Stimulated activated CD4-positive, alpha-beta T cell treated with anti-CD3 and anti-CD28 coated beads, Interleukin-2, amount 100 ng/mL, for 48 hours (primary cell): ENCODE measurements at regions not wholly inside any gene's neighbourhood (a gene's known extent, or its start where the extent isn't known, plus 50 kb on each side); places are given as distances from the start of the nearest gene placed in this dataset.

Source experiments
- DNase-seq, 2 donors: peaks; one replicate each; pipeline ENCODE4 v3.0.0-alpha.2; 2020

- DNase-seq, result no peak
Observed at GRCh38 chr5:125103459-125103858, 357.0 kb upstream of the ZNF608 start.

DNA sequence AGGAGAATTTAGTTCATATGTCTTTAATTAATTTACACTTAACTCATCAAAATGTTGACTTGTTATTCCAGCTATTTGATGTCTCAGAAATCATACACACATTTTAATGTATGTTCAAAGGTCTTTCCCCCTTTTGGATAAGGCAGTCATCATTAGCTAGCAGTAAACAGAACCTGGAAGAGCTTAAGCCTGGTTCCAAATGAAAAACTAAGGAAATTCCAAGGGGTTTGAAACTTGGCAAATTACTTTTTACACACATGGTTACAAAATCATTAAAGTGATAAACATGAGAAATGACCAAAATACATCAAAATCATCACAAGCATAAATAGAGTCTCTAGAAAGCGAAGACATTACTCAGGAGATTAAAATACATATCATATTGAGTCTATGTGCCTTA is 359.8 kb upstream of the ZNF608 start:
- no peak for DNase-seq

DNA sequence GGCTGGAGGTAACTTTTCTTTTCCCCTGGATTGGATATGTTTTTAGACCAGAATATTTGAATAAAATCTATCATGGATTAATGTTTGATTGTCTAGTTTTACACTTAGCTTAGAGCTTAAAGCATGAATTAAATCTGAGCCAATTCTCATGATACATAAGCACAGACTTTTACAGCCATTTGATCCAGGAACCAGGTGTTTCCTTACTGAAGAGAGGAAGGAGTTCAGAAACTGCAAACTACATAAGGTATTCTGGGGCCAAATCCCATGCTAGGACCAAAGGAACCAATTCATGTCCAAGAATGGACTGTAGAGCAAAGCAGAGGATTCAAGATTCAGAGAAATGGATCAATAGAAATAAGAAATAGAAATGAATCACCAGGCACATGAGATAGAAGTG is 360.4 kb upstream of the ZNF608 start:
- no peak for DNase-seq

DNA sequence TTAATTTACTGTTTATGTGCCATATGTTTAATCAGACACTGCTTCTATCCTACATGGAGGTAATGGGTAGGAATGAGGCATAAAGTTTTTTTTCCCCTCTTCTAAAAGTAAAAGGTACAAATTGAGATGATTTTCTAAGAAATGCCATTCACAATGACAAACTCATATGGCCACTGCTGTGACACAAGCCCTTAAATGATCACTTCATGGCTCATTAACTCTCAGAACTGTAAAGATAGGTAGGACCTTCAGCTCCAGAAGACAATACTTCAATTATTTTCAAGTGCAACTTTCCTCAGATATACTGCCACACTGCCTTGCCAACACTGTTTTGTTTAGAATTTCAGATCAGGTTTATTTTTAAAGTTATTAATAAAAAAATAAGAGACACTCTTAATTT is 362.9 kb upstream of the ZNF608 start:
- DNase-seq, result no peak

DNA sequence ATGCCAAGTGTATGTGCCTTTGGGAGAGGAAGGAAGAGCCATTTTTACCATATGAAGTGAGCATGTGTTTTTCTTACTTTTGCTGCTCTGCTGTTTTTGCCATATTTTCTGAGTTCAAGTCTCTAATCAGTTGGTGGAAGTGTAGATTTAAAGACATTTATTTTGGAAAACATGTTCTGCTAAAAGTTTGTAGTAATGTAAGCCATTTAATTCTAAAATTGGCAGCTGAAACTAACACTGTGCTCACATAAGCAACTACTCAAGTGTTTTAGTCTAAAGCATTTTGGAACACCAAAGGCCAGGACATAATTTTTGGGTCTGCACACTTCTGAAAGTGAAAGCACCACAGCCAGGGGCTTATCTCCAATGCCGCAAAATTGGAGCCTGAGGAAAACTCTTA is 363.4 kb upstream of the ZNF608 start:
- no peak for DNase-seq

DNA sequence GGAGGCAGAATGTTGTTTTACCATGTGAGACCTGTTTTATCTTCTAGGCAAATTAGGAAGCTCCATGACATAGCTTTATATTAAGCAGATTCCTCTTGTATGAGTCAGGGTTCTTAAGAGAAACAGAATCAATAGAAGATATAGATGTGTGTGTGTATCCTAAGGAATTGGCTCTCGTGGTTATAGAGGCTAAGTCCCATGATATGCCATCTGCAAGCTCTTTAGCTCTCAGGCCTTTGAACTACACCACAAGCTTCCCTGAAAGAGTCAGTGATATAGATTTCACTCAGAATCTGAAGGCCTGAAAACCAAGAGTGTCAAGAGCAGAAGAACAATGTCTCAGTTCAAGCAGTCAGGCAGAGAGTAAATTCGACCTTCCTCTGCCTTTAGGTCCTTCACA is 365.8 kb upstream of the ZNF608 start:
- DNase-seq, result no peak

GRCh38 chr5:125113328-125113727 is 366.9 kb upstream of the ZNF608 start:
- DNase-seq, result no peak

DNA sequence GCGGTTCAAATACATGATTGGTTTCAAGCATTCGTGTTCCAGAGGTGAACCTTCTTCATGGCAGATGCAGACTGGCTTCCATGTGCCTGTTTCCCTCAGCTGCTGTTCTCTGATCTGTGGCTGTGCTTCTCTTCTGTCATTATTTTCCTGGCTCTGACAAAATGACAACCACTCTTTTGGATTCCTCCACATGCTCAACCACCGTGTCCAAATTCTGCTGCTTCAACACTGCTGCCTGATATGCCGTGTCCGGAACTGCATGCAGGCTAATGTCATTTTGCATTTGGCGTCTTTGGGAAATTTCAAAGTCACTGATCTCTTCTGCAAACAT is 368.7 kb upstream of the ZNF608 start:
- DNase-seq, result no peak

- DNase-seq, result no peak
Observed at GRCh38 chr5:125117566-125117965, 371.1 kb upstream of the ZNF608 start.

DNA sequence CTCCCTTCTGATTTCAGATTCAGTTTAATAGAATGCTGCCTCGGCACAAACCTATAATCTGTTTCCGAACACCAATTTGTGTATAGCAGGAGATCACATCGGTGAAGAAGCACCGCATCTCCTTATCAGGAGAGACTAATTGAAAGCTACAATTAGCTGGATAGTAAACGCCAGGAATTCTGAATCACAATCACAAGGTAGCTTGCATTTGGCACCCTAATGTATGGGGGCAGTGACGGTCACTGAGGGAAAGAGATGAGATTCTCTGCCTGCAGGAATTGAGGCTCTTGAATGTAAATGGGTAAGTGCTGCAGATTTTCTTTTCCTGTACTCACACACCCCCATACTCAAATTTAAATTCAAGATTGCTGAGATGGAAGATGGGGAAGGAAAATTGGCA is 373.6 kb upstream of the ZNF608 start:
- no peak for DNase-seq

- DNase-seq, result no peak
Observed at GRCh38 chr5:125125031-125125823, 378.8 kb upstream of the ZNF608 start.

- no peak for DNase-seq
Observed at GRCh38 chr5:125126050-125126449, 379.6 kb upstream of the ZNF608 start.

DNA sequence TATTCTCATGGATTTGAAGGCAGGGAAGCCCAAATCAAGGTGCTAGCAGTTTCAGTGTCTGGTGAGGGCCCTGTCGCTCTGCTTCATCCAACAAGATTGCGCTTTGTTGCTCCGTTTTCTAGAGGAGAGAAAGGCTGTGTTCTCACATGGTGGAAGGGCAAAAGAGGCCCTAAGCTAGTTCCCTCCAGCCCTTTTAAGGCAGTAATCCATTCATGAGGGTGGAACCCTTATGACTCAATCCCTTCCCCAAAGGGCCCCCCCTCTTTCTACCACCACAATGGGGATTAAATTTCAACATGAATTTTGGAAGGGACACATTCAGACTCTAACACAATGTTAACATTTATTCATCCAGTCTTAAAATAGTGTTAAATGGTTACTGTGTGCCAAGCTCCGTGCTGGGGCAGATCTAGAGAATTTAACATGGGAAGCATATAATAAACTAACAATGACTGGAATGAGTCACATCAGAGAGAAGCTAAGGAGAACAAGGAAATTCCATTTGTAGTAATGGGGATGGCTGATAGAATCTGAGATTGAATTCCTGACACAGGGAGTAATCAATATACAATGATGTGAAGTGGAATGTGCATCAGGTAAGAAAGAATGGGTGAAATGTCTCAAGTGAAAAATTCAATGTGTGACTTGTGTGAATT is 382.8 kb upstream of the ZNF608 start:
- DNase-seq, result no peak

DNA sequence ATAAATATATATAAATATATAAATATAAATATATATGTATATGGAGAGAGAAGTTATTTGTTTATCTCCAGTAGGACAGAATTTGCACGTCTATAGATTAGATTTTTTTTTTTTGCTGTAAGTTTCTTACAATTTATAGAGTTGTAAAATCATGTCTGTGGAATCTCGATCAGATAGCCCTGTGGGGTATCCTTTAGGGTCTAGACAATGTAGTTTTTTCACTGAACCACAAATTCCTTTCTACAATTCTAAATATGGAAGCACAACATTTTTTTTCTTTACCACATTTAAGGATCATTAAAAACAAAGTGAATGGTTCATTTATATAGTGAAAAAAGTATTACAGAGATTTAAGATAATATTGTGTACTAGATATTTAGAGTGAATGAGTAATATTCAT is 384.2 kb upstream of the ZNF608 start:
- no peak for DNase-seq

DNA sequence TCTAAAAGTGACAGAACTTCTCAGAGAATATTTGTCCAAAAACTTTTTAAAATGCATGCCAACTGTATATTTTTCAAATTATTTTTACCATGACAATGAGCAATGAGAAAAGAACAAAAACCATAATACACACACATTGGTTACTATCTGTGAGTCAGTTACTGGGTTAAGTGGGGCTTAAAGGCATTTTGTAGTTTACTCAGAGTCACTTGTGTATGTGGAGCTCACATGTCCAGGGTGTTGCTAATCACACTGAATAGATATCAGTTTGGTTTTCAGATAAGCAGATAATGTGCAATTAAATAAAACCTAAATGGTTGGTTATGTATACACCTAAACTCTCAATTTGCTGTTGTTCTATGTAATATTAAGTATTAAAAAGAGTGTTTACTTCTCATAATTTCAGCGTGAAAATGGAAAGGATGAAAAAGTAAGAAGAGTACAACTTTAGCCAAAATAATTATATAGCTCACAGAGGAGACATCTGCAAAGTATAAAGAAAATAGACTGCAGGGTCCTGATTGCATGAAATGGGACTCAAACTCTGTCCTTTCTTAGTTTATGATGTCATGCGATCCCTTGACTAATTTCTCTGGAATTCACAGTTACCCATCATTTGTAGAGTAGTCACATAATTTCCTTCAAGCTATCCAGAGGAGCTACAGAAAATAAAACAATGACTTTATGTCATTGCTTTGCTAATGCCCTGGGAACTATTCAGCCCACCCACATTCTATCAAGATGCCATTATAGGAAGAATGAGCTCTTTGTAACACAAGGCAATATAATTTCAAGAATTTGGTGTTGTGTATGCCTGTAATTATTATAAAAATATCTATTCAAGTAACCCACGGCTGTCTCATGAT is 388.0 kb upstream of the ZNF608 start:
- DNase-seq, result no peak

DNA sequence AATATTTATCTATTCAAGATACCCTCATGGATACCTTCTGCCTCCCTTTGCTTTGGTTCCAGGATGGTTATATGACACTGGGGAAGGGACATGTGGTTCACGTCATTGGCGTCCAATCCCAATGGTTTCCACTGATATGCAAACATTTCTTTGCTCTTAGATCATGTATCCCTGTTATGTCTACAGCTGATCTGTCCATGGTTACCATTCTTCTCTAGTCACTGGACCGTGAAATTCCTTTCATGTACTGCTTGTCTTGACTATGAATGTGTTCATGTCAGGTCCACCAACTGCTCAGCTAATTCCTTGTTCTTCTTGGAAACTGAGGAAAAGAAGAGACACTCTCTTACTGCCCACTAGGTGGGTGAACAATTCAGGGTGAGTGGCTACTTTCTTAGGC is 391.1 kb upstream of the ZNF608 start:
- no peak for DNase-seq

DNA sequence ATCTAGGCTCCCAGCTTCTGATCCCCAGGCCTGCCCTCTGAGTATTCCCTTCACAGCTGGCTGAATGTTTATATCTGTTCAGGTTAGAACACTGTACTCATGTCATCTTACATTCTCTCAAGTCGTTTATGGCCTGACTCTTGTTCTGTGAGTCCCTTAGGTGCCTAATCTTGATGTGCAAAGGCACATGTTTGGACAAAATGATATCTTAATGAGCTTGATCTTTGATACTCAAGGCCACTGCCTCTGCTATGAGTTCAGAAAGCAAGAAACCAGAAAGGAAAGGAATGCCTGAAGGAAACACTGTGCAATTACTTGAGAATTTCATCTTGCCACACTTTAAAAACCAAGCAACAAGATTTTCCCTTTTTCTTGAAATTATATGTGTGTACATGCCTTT is 391.8 kb upstream of the ZNF608 start:
- no peak for DNase-seq

GRCh38 chr5:125139590-125139989 is 393.2 kb upstream of the ZNF608 start:
- DNase-seq, result no peak

GRCh38 chr5:125140220-125140619 is 393.8 kb upstream of the ZNF608 start:
- no peak for DNase-seq

GRCh38 chr5:125140855-125141254 is 394.4 kb upstream of the ZNF608 start:
- DNase-seq, result no peak

- no peak for DNase-seq
Observed at GRCh38 chr5:125142458-125142857, 396.0 kb upstream of the ZNF608 start.

DNA sequence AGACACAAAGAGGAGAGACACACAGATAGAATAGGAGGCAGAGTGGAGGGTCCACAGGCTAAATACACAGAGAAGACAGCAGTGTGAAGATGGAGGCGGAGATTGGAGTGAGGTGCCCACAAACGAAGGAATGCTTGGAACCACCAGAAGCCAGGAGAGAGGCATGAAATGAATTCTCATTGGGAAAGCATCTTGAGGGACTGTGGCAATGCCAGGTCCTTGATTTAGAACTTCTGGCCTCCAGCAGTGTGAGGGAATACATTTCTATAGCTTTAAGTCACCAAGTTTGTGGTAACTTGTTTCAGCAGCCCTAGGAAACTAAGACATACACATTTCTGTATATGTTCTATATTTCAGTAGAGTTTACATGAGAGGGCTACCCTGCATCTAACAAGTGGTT is 396.6 kb upstream of the ZNF608 start:
- no peak for DNase-seq

- no peak for DNase-seq
Observed at GRCh38 chr5:125148076-125148475, 401.6 kb upstream of the ZNF608 start.

DNA sequence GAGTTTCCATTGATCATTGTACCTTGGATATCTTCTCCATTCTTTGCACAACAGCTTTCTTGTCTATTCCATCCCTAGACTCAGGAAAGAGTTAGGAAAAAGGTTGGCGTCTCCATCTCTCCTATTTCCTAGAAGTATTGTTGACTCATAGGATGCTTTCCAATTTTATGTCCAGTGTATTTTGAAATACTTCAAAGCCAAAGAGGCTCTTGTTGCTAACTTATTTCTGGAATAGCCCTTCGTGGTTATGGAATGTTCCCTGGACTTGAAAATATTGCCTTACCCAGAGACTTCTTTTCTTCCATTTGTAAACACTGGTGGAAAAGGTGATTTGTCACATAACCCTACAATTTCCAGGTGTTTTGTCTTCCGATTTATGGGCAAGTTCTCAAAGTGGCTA is 402.3 kb upstream of the ZNF608 start:
- DNase-seq, result no peak
